Activated B cell treated with CpG ODN at 0.5 μM for 24 hours (primary cell): ENCODE measurements at regions not wholly inside any gene's neighbourhood (a gene's known extent, or its start where the extent isn't known, plus 50 kb on each side); places are given as distances from the start of the nearest gene placed in this dataset.
"Not testable (repeated sequence)": the region's sequence is repeated elsewhere in the genome, so short reads cannot be mapped to it uniquely, and the experiment has no call there.

Experiments
- ATAC-seq: fragments of 200-7000 bp; cut with Tn5 transposase; one replicate; pipeline ENCODE4 v1.10.0; 2021; ENCODE audit warnings: low read depth, mild to moderate bottlenecking, moderate library complexity
- CTCF ChIA-PET: fragments of 350-600 bp; sonication (Branson Sonifier 250); formaldehyde crosslinking; loops from one replicate; lab custom pipeline; 2021; ENCODE audit warnings: antibody characterized with exemption; lab: Charles Lee
- POLR2A ChIA-PET: fragments of 350-600 bp; sonication (Branson Sonifier 250); formaldehyde crosslinking; loops from one replicate; lab custom pipeline; 2021; ENCODE audit warnings: antibody characterized with exemption; lab: Charles Lee
- DNase-seq: peaks from one replicate; pipeline ENCODE4 v3.0.0; 2022
- H3K27ac Mint-ChIP-seq: one replicate; pipeline ENCODE4 v1.8.0; 2020; ENCODE audit warnings: mixed read lengths
- H3K27me3 Mint-ChIP-seq: one replicate; pipeline ENCODE4 v1.8.0; 2021; ENCODE audit warnings: mixed read lengths
- H3K36me3 Mint-ChIP-seq: one replicate; pipeline ENCODE4 v1.8.0; 2021; ENCODE audit warnings: low read depth, mixed read lengths
- H3K4me1 Mint-ChIP-seq: one replicate; pipeline ENCODE4 v1.8.0; 2021; ENCODE audit warnings: mixed read lengths
- H3K4me3 Mint-ChIP-seq: one replicate; pipeline ENCODE4 v1.8.0; 2020; ENCODE audit warnings: mild to moderate bottlenecking, mixed read lengths
- H3K9me3 Mint-ChIP-seq: one replicate; pipeline ENCODE4 v1.8.0; 2020; ENCODE audit warnings: mixed read lengths
- intact Hi-C: fragments of 100-400 bp; cut with micrococcal nuclease; formaldehyde crosslinking; loops from one replicate; pipeline ENCODE4 v1.15.1; 2024
- TF ChIP-seq, protein P1 (sequence below): fragments of 200-600 bp; IDR thresholded peaks from one replicate; pipeline ENCODE4 v1.8.0; 2022; ENCODE audit warnings: antibody characterized with exemption, mild to moderate bottlenecking

DNA sequence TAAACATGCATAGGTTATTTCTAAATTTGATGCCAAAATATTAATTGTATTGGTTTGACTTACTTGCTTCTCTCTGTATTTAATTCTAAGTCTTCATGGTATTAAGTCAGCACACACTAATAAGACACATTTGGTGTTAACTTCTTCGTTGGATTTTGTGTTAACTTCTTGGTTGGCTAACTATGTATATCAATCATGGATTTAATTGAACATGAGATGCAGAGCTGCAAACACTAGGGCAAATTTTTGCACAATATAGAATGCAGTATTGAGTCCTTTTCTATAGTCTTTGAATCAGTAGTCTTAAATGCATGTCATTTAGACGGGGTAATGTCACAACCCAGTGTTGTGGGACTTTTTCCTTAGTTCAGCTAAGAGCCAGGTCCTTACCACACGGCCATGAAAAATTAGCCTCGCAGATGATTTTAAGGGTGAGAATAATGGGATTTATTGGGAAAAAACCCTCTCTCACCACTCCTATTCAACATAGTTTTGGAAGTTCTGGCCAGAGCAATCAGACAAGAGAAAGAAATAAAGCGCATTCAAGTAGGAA, 142.9 kb upstream of the TRIM24 start:
- TF ChIP-seq, protein P1, sequence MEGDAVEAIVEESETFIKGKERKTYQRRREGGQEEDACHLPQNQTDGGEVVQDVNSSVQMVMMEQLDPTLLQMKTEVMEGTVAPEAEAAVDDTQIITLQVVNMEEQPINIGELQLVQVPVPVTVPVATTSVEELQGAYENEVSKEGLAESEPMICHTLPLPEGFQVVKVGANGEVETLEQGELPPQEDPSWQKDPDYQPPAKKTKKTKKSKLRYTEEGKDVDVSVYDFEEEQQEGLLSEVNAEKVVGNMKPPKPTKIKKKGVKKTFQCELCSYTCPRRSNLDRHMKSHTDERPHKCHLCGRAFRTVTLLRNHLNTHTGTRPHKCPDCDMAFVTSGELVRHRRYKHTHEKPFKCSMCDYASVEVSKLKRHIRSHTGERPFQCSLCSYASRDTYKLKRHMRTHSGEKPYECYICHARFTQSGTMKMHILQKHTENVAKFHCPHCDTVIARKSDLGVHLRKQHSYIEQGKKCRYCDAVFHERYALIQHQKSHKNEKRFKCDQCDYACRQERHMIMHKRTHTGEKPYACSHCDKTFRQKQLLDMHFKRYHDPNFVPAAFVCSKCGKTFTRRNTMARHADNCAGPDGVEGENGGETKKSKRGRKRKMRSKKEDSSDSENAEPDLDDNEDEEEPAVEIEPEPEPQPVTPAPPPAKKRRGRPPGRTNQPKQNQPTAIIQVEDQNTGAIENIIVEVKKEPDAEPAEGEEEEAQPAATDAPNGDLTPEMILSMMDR: no peak
- Mint-ChIP-seq H3K4me3 (no peak overlapping the region), H3K27ac (no peak overlapping the region), H3K27me3 (no peaks in the 10 kb centered on the region), H3K36me3 (no peaks in the 10 kb centered on the region), H3K4me1 (no peaks in the 10 kb centered on the region), H3K9me3 (peaks cover 9% of the 10 kb centered on the region)
- ATAC-seq (no peak), DNase-seq (no peak)
- ChIA-PET POLR2A (no interaction called here), CTCF (no interaction called here)
- intact Hi-C loops: no loop called here

- TF ChIP-seq, protein P1: no peak
- POLR2A ChIA-PET: no interaction called here
These were observed 135.1 kb upstream of the TRIM24 start for GRCh38 chr7:138324941-138325340.

GRCh38 chr7:138325434-138325833, 134.6 kb upstream of the TRIM24 start:
- Mint-ChIP-seq H3K9me3 (peaks cover 13% of the 10 kb centered on the region), H3K27ac (no peak overlapping the region), H3K4me1 (no peaks in the 10 kb centered on the region), H3K4me3 (no peak overlapping the region), H3K36me3 (no peaks in the 10 kb centered on the region), H3K27me3 (no peaks in the 10 kb centered on the region)
- ChIA-PET CTCF (no interaction called here), POLR2A (no interaction called here)
- intact Hi-C loops: no loop called here
- ATAC-seq (no peak), DNase-seq (no peak)
- TF ChIP-seq, protein P1: no peak

More at GRCh38 chr7:138324941-138325340, 135.1 kb upstream of the TRIM24 start:
- Mint-ChIP-seq H3K4me3 (no peak overlapping the region), H3K36me3 (no peaks in the 10 kb centered on the region), H3K27me3 (no peaks in the 10 kb centered on the region), H3K4me1 (no peaks in the 10 kb centered on the region), H3K27ac (no peak overlapping the region), H3K9me3 (peaks cover 12% of the 10 kb centered on the region)
- ATAC-seq: no peak
- intact Hi-C loops: no loop called here
- CTCF ChIA-PET: no interaction called here
- DNase-seq: no peak

GRCh38 chr7:138328215-138328614, 131.8 kb upstream of the TRIM24 start:
- intact Hi-C loops: no loop called here
- ChIA-PET CTCF (no interaction called here), POLR2A (no interaction called here)
- no peak overlapping the region for H3K4me3 Mint-ChIP-seq
- TF ChIP-seq, protein P1: no peak
- H3K27me3 Mint-ChIP-seq: no peaks in the 10 kb centered on the region
- ATAC-seq (no peak), DNase-seq (no peak)
- H3K27ac Mint-ChIP-seq: no peak overlapping the region
- no peaks in the 10 kb centered on the region for H3K36me3 Mint-ChIP-seq
- H3K4me1 Mint-ChIP-seq: no peaks in the 10 kb centered on the region
- peaks cover 20% of the 10 kb centered on the region for H3K9me3 Mint-ChIP-seq

GRCh38 chr7:138332850-138333249, 127.2 kb upstream of the TRIM24 start:
- POLR2A ChIA-PET, H3K27ac Mint-ChIP-seq, DNase-seq, H3K4me1 Mint-ChIP-seq, H3K4me3 Mint-ChIP-seq, H3K27me3 Mint-ChIP-seq, H3K36me3 Mint-ChIP-seq, CTCF ChIA-PET, intact Hi-C loops, ATAC-seq: not testable (repeated sequence)
- H3K9me3 Mint-ChIP-seq: peaks cover 21% of the 10 kb centered on the region

GRCh38 chr7:138338361-138338760, 121.7 kb upstream of the TRIM24 start:
- Mint-ChIP-seq H3K27ac (no peak overlapping the region), H3K4me1 (no peaks in the 10 kb centered on the region), H3K36me3 (no peaks in the 10 kb centered on the region), H3K9me3 (peaks cover 41% of the 10 kb centered on the region), H3K27me3 (no peaks in the 10 kb centered on the region), H3K4me3 (no peak overlapping the region)
- TF ChIP-seq, protein P1: no peak
- intact Hi-C loops: no loop called here
- DNase-seq (no peak), ATAC-seq (no peak)
- ChIA-PET CTCF (no interaction called here), POLR2A (no interaction called here)

- DNase-seq, H3K27me3 Mint-ChIP-seq, H3K4me1 Mint-ChIP-seq, ATAC-seq, H3K4me3 Mint-ChIP-seq, CTCF ChIA-PET, POLR2A ChIA-PET, H3K36me3 Mint-ChIP-seq, intact Hi-C loops, H3K27ac Mint-ChIP-seq: not testable (repeated sequence)
- peaks cover 42% of the 10 kb centered on the region for H3K9me3 Mint-ChIP-seq
These were observed 120.8 kb upstream of the TRIM24 start for GRCh38 chr7:138339229-138339628.
